ENCODE measurements at regions not wholly inside any gene's neighbourhood (a gene's known extent, or its start where the extent isn't known, plus 50 kb on each side); places are given as distances from the start of the nearest gene placed in this dataset.

- H3K9me3 Mint-ChIP-seq = peaks cover 11% of the 10 kb centered on the region
- H3K27ac Mint-ChIP-seq = no peak overlapping the region
- H3K4me3 Mint-ChIP-seq = no peak overlapping the region
- peaks cover 4% of the 10 kb centered on the region for H3K36me3 Mint-ChIP-seq
- ATAC-seq (no peak), DNase-seq (ENCODE audit: low spot score) (no peak)
- peaks cover 0 to 7% of the 10 kb centered on the region in 2 donors for H3K27me3 Mint-ChIP-seq
- H3K4me1 Mint-ChIP-seq (ENCODE audit: low read depth in 2 of 2) = no peaks in the 10 kb centered on the region
Observed at GRCh38 chr12:28893856-28894255, 255.2 kb upstream of the FAR2 start.

GRCh38 chr12:28896421-28896820, 252.7 kb upstream of the FAR2 start:
- Mint-ChIP-seq H3K4me1 (ENCODE audit: low read depth in 2 of 2) (no peaks in the 10 kb centered on the region), H3K27me3 (no peaks in the 10 kb centered on the region), H3K27ac (no peak overlapping the region), H3K4me3 (no peak overlapping the region), H3K9me3 (peaks cover 15% of the 10 kb centered on the region), H3K36me3 (no peaks in the 10 kb centered on the region)
- no peak for ATAC-seq
- DNase-seq (ENCODE audit: low spot score) = no peak

GRCh38 chr12:28898038-28898437, 251.0 kb upstream of the FAR2 start:
- no peaks in the 10 kb centered on the region for H3K4me1 Mint-ChIP-seq (ENCODE audit: low read depth in 2 of 2)
- DNase-seq (ENCODE audit: low spot score) (no peak), ATAC-seq (no peak)
- peaks cover 15% of the 10 kb centered on the region for H3K9me3 Mint-ChIP-seq
- H3K4me3 Mint-ChIP-seq = no peak overlapping the region
- no peak overlapping the region for H3K27ac Mint-ChIP-seq
- no peaks in the 10 kb centered on the region for H3K36me3 Mint-ChIP-seq
- no peaks in the 10 kb centered on the region for H3K27me3 Mint-ChIP-seq

GRCh38 chr12:28899951-28900350, 249.1 kb upstream of the FAR2 start:
- Mint-ChIP-seq H3K4me1 (ENCODE audit: low read depth in 2 of 2) (no peaks in the 10 kb centered on the region), H3K27me3 (no peaks in the 10 kb centered on the region), H3K27ac (no peak overlapping the region), H3K4me3 (no peak overlapping the region), H3K36me3 (no peaks in the 10 kb centered on the region), H3K9me3 (peaks cover 17% of the 10 kb centered on the region)
- ATAC-seq (no peak), DNase-seq (ENCODE audit: low spot score) (no peak)

- Mint-ChIP-seq H3K36me3 (no peaks in the 10 kb centered on the region), H3K27ac (no peak overlapping the region), H3K4me3 (no peak overlapping the region), H3K4me1 (ENCODE audit: low read depth in 2 of 2) (no peaks in the 10 kb centered on the region), H3K9me3 (peaks cover 7% of the 10 kb centered on the region), H3K27me3 (no peaks in the 10 kb centered on the region)
- no peak for DNase-seq (ENCODE audit: low spot score)
- no peak for ATAC-seq
Observed at GRCh38 chr12:28905220-28905955, 243.7 kb upstream of the FAR2 start.

- Mint-ChIP-seq H3K4me3 (no peak overlapping the region), H3K27me3 (no peaks in the 10 kb centered on the region), H3K27ac (no peak overlapping the region), H3K9me3 (peaks cover 3% of the 10 kb centered on the region), H3K4me1 (ENCODE audit: low read depth in 2 of 2) (no peaks in the 10 kb centered on the region), H3K36me3 (peaks cover 7% of the 10 kb centered on the region)
- DNase-seq (ENCODE audit: low spot score) (no peak), ATAC-seq (no peak)
Observed at GRCh38 chr12:28908646-28909045, 240.4 kb upstream of the FAR2 start.

GRCh38 chr12:28909291-28909690, 239.8 kb upstream of the FAR2 start:
- DNase-seq (ENCODE audit: low spot score) = no peak
- H3K9me3 Mint-ChIP-seq = peaks cover 3% of the 10 kb centered on the region

GRCh38 chr12:28925719-28926376, 223.2 kb upstream of the FAR2 start:
- ATAC-seq = no peak
- Mint-ChIP-seq H3K27me3 (peaks cover 0 to 7% of the 10 kb centered on the region in 2 donors), H3K36me3 (no peaks in the 10 kb centered on the region), H3K9me3 (peaks cover 12% of the 10 kb centered on the region), H3K4me1 (ENCODE audit: low read depth in 2 of 2) (no peaks in the 10 kb centered on the region), H3K4me3 (no peak overlapping the region), H3K27ac (no peak overlapping the region)
- no peak for DNase-seq (ENCODE audit: low spot score)

More at GRCh38 chr12:28909291-28909690, 239.8 kb upstream of the FAR2 start:
- H3K4me3 Mint-ChIP-seq = no peak overlapping the region
- no peaks in the 10 kb centered on the region for H3K27me3 Mint-ChIP-seq
- no peak for ATAC-seq
- H3K4me1 Mint-ChIP-seq (ENCODE audit: low read depth in 2 of 2) = no peaks in the 10 kb centered on the region
- H3K36me3 Mint-ChIP-seq = peaks cover 13% of the 10 kb centered on the region
- no peak overlapping the region for H3K27ac Mint-ChIP-seq

GRCh38 chr12:28930704-28931103, 218.4 kb upstream of the FAR2 start:
- H3K36me3 Mint-ChIP-seq = no peaks in the 10 kb centered on the region
- no peak overlapping the region for H3K27ac Mint-ChIP-seq
- H3K4me1 Mint-ChIP-seq (ENCODE audit: low read depth in 2 of 2) = no peaks in the 10 kb centered on the region
- no peak overlapping the region for H3K4me3 Mint-ChIP-seq
- no peaks in the 10 kb centered on the region for H3K27me3 Mint-ChIP-seq
- ATAC-seq (no peak), DNase-seq (ENCODE audit: low spot score) (no peak)
- no peaks in the 10 kb centered on the region for H3K9me3 Mint-ChIP-seq

- Mint-ChIP-seq H3K27me3 (no peaks in the 10 kb centered on the region), H3K27ac (no peak overlapping the region), H3K4me1 (ENCODE audit: low read depth in 2 of 2) (no peaks in the 10 kb centered on the region), H3K9me3 (no peaks in the 10 kb centered on the region), H3K36me3 (no peaks in the 10 kb centered on the region), H3K4me3 (no peak overlapping the region)
- DNase-seq (ENCODE audit: low spot score) (no peak), ATAC-seq (no peak)
Observed at GRCh38 chr12:28933176-28933575, 215.9 kb upstream of the FAR2 start.

GRCh38 chr12:28933864-28934527, 215.1 kb upstream of the FAR2 start:
- Mint-ChIP-seq H3K4me3 (no peak overlapping the region), H3K9me3 (peaks cover 3% of the 10 kb centered on the region), H3K27me3 (no peaks in the 10 kb centered on the region), H3K36me3 (no peaks in the 10 kb centered on the region), H3K27ac (no peak overlapping the region), H3K4me1 (ENCODE audit: low read depth in 2 of 2) (no peaks in the 10 kb centered on the region)
- DNase-seq (ENCODE audit: low spot score) (no peak), ATAC-seq (no peak)

GRCh38 chr12:28936221-28936620, 212.9 kb upstream of the FAR2 start:
- ATAC-seq (no peak), DNase-seq (ENCODE audit: low spot score) (no peak)
- peaks cover 6% of the 10 kb centered on the region for H3K9me3 Mint-ChIP-seq
- no peaks in the 10 kb centered on the region for H3K27me3 Mint-ChIP-seq
- H3K4me3 Mint-ChIP-seq = no peak overlapping the region
- no peaks in the 10 kb centered on the region for H3K4me1 Mint-ChIP-seq (ENCODE audit: low read depth in 2 of 2)
- H3K27ac Mint-ChIP-seq = no peak overlapping the region
- no peaks in the 10 kb centered on the region for H3K36me3 Mint-ChIP-seq

- ATAC-seq = no peak
- Mint-ChIP-seq H3K4me3 (no peak overlapping the region), H3K9me3 (peaks cover 6% of the 10 kb centered on the region), H3K4me1 (ENCODE audit: low read depth in 2 of 2) (no peaks in the 10 kb centered on the region), H3K27me3 (no peaks in the 10 kb centered on the region), H3K36me3 (no peaks in the 10 kb centered on the region), H3K27ac (no peak overlapping the region)
- DNase-seq (ENCODE audit: low spot score) = no peak
Observed at GRCh38 chr12:28936711-28937110, 212.4 kb upstream of the FAR2 start.

- H3K27ac Mint-ChIP-seq = no peak overlapping the region
- no peak overlapping the region for H3K4me3 Mint-ChIP-seq
- no peak for DNase-seq (ENCODE audit: low spot score)
- no peaks in the 10 kb centered on the region for H3K36me3 Mint-ChIP-seq
- no peaks in the 10 kb centered on the region for H3K27me3 Mint-ChIP-seq
- no peak for ATAC-seq
- peaks cover 6% of the 10 kb centered on the region for H3K9me3 Mint-ChIP-seq
- H3K4me1 Mint-ChIP-seq (ENCODE audit: low read depth in 2 of 2) = no peaks in the 10 kb centered on the region
Observed at GRCh38 chr12:28937196-28937595, 211.9 kb upstream of the FAR2 start.
